MM.1S (cell line): ENCODE measurements at regions not wholly inside any gene's neighbourhood (a gene's known extent, or its start where the extent isn't known, plus 50 kb on each side); places are given as distances from the start of the nearest gene placed in this dataset.

Experiments
- CTCF ChIP-seq: fragments of 300-600 bp; sonication (generic); IDR thresholded peaks from 2 replicates; pipeline ENCODE4 v1.5.1; 2016; ENCODE audit warnings: antibody characterized with exemption, low read length, mixed read lengths
- EZH2 ChIP-seq: fragments of 300-600 bp; sonication (generic); optimal IDR thresholded peaks from 2 replicates; pipeline ENCODE3; 2017; ENCODE audit warnings: low read depth, mild to moderate bottlenecking, antibody characterized with exemption, low read length, mixed read lengths
- EZH2phosphoT487 ChIP-seq: fragments of 300-600 bp; sonication (generic); IDR thresholded peaks from 2 replicates; pipeline ENCODE4 v1.6.1; 2018; ENCODE audit warnings: antibody characterized with exemption, low read length

- TF ChIP-seq CTCF (no peak), EZH2phosphoT487 (no peak), EZH2 (no peak)
Observed at GRCh38 chr20:56954797-56955196, 311.6 kb downstream of the BMP7 start.
